C4-2B (cell line): ENCODE measurements at regions not wholly inside any gene's neighbourhood (a gene's known extent, or its start where the extent isn't known, plus 50 kb on each side); places are given as distances from the start of the nearest gene placed in this dataset.

ENCODE experiments used
- H3K27ac ChIP-seq: fragments of 450-650 bp; 2 replicates; pipeline ENCODE4 v1.5.1; 2017
- CTCF ChIP-seq: fragments of 450-650 bp; conservative IDR thresholded peaks from 2 replicates; pipeline ENCODE4 v1.5.1; 2017; ENCODE audit warnings: mild to moderate bottlenecking
- ZFX ChIP-seq: fragments of 450-650 bp; IDR thresholded peaks from 2 replicates; pipeline ENCODE4 v1.6.1; 2017

GRCh38 chr13:29684441-29684840 is 89.0 kb upstream of the SLC7A1 start:
- H3K27ac ChIP-seq, result no peak overlapping the region
- TF ChIP-seq ZFX (no peak), CTCF (no peak)

- TF ChIP-seq ZFX (no peak), CTCF (no peak)
- H3K27ac ChIP-seq, result no peak overlapping the region
These were observed 87.6 kb upstream of the SLC7A1 start for GRCh38 chr13:29683041-29683440.

- no peak overlapping the region for H3K27ac ChIP-seq
- TF ChIP-seq ZFX, result no peak
- no peak for TF ChIP-seq CTCF
These were observed 86.4 kb upstream of the SLC7A1 start for GRCh38 chr13:29681864-29682263.

GRCh38 chr13:29679396-29680053 is 84.0 kb upstream of the SLC7A1 start:
- TF ChIP-seq ZFX, result no peak
- TF ChIP-seq CTCF, result no peak
- H3K27ac ChIP-seq, result no peak overlapping the region

- TF ChIP-seq ZFX (peak; percentile 20; the same call in 1 of the 2 replicates), CTCF (no peak)
- no peak overlapping the region for H3K27ac ChIP-seq
These were observed 82.1 kb upstream of the SLC7A1 start for GRCh38 chr13:29677627-29678026.

GRCh38 chr13:29676941-29677452 is 81.5 kb upstream of the SLC7A1 start:
- H3K27ac ChIP-seq, result no peak overlapping the region
- TF ChIP-seq CTCF (no peak; the same call in 1 of the 2 replicates), ZFX (no peak)

- TF ChIP-seq CTCF, result no peak
- no peak for TF ChIP-seq ZFX
- H3K27ac ChIP-seq, result no peak overlapping the region
These were observed 81.0 kb upstream of the SLC7A1 start for GRCh38 chr13:29676535-29676934.
